ENCODE measurements at regions not wholly inside any gene's neighbourhood (a gene's known extent, or its start where the extent isn't known, plus 50 kb on each side); places are given as distances from the start of the nearest gene placed in this dataset.
"Not testable (repeated sequence)": the region's sequence is repeated elsewhere in the genome, so short reads cannot be mapped to it uniquely, and the experiment has no call there.

- no peak for DNase-seq (ENCODE audit: low read depth)
Measured at GRCh38 chr15:96144734-96145133, 185.8 kb upstream of the NR2F2 start.

- no peak for DNase-seq (ENCODE audit: low read depth)
Measured at GRCh38 chr15:96146726-96147125, 183.8 kb upstream of the NR2F2 start.

GRCh38 chr15:96147267-96147666 is 183.2 kb upstream of the NR2F2 start:
- no peak for DNase-seq (ENCODE audit: low read depth)

DNA sequence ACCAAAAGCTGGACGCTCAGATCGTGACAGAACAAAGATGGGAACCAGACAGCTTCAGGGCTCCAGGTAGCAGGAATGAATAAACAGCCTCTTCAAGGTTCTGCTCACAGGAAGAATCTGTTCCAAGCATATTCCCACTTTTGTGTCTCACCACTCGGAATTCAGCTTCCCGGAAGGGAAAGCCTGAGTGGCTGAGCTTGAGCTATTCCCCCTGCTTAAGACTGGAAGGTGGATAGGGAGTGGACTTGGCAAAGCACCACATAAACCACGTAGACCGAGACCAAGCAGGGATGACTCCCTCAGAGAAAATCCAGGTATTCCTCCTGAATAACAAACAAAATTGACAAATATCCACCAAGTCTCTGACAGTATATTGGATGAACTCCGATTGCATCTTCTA is 180.2 kb upstream of the NR2F2 start:
- no peak for DNase-seq (ENCODE audit: low read depth)

DNA sequence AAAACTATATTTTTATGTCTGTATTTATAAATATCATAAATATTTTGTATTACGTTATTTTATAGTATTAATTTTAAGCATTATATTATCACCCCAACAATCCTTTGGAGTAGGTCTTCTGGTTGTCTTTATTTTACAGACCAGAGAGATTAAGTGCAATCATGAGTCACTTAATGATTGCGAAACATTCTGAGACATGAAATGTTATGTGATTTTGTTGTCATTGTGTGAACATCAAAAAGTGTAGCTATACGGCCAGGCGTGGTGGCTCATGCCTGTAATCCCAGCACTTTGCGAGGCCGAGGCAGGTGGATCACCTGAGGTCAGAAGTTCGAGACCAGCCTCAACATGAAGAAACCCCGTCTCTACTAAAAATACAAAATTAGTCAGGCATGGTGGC is 178.8 kb upstream of the NR2F2 start:
- not testable (repeated sequence) for DNase-seq (ENCODE audit: low read depth)

DNA sequence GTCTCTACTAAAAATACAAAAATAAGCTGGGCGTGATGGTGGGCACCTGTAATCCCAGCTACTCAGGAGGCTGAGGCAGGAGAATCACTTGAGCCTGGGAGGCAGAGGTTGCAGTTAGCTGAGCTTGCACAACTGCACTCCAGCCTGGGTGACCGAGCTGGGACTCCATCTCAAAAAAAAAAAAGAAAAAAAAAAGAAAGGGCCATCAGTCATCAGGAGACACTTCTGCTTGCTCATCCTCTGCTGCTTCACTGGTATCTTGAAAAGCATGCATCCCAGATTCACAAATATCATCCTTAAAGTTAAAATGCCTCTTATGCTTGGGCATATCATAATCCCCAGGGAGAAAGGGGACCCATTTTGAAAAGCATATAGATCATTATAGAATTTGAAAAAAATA is 176.6 kb upstream of the NR2F2 start:
- DNase-seq (ENCODE audit: low read depth) = no peak

GRCh38 chr15:96158938-96159337 is 171.6 kb upstream of the NR2F2 start:
- no peak for DNase-seq (ENCODE audit: low read depth)

DNA sequence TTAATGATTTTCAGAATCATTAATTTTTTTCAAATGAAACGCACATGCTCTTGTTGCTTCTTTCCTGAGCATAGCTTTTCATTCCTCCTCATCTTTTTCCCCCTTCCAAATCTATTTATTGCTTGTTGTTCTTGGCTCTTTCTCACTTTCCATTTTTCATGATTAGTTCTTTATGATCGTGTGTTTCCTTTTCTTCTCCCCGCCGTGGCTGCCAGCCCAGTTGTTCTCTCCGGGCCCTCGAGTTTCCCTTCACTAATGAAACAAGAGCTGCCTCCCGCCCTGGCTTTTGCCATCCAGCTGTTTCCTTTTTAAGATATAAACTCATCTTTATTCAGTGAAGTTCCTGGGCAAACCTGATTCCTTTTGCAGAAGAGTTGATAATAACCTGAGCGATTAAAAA is 170.2 kb upstream of the NR2F2 start:
- no peak for DNase-seq (ENCODE audit: low read depth)

DNA sequence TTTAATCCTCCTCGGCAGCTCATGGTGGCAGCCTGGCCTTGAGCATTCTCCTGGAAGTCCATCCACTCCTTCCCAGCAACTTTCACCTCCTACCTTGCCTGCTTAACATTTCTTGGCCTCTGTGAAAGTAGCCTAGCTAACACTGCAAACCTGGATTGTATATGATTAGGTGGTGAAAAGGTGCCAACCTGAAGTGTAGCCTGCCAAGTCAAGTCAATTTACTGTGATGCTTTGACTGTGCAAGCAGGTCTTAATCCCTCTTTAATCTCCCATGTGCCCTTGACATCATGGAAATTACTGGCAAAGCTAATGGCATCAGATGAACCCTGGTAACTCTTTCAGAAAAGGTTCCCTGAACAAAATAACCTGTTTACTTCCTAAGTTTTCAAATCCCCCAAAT is 169.7 kb upstream of the NR2F2 start:
- DNase-seq (ENCODE audit: low read depth) = no peak

DNA sequence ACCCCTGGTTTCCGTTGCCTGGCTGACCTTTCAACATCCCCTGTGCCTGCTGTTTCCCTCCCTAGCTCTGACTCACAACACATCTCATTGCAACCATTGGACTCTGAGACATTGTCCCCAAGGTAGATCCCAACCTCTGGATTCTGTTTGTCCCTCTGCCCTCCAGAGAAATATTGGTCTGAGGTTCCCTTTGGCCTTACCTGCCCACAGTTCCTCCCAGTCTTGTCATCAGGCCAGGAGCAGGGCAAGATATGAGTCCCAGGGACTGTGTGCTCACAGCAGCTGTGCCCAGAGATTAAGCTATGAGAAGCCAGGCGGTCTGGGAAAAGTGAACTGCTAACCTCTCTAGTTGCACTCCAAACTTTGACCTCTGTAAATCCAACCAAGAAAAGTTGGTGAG is 168.2 kb upstream of the NR2F2 start:
- no peak for DNase-seq (ENCODE audit: low read depth)

DNA sequence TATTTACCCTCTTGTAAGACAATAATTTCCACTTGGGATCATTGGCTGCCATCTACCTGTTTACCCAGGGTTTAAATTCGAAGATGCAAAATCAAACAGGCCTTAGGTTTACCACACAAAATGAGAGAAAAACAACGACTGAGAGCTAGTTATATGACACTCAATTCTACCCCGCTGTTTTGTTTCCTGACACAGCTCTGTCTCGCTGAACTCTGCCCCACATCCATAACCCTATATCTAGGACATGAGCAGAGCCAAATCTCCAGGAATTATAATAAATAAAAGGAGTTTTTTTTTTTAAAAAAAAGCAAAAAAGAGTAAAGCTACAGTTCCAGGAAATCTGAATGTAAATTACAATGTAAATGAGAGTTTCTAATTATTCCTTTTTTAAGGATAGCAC is 165.4 kb upstream of the NR2F2 start:
- no peak for DNase-seq (ENCODE audit: low read depth)

- DNase-seq (ENCODE audit: low read depth) = no peak
Measured at GRCh38 chr15:96165775-96166174, 164.7 kb upstream of the NR2F2 start.

DNA sequence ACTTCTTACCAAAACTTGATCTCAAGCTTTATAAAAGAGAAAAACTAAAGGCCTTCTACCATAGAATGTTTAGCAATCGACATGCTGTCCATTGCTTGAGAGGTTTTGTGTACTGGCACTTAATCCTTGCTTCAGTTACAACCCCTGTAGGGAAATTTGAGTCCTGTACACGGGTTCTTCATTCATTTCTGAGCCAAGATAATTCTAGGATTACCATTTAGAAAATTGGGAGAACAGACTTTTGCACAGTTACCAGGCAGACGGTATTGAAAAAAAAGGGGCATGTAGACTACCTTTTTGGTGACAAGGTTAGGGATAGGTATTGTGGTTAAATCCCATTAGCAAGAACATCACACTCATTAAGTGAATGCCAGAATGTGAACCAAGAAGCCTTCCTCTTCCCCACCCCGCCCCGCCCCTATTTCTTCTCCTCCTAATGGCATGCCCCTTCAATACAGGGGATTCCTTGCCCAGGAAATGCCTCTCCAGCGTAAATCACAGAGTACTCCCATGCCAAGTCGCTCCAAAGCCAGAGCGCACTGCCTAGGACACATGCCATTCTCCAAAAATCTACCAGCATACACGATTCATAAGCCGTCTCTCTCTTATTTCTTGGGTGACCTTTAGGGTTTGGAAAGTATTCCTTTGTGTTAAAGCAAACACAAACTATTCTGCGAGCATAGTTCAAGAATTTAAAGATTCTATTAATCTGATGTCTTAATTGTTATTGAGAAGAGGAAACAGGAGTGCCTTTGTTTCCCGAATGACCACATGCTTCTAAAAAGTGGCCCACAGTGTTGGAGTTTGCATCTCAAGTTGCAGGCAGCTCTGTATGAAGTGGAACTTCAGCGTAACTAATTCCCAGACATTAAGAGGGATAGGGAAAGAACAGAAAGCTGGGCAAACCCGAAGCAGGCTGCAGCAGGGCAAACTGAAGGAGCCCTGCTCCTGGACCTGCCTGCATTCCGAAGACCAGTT is 164.0 kb upstream of the NR2F2 start:
- DNase-seq (ENCODE audit: low read depth) = no peak

GRCh38 chr15:96170616-96170978 is 159.9 kb upstream of the NR2F2 start:
- DNase-seq (ENCODE audit: low read depth) = not testable (repeated sequence)

DNA sequence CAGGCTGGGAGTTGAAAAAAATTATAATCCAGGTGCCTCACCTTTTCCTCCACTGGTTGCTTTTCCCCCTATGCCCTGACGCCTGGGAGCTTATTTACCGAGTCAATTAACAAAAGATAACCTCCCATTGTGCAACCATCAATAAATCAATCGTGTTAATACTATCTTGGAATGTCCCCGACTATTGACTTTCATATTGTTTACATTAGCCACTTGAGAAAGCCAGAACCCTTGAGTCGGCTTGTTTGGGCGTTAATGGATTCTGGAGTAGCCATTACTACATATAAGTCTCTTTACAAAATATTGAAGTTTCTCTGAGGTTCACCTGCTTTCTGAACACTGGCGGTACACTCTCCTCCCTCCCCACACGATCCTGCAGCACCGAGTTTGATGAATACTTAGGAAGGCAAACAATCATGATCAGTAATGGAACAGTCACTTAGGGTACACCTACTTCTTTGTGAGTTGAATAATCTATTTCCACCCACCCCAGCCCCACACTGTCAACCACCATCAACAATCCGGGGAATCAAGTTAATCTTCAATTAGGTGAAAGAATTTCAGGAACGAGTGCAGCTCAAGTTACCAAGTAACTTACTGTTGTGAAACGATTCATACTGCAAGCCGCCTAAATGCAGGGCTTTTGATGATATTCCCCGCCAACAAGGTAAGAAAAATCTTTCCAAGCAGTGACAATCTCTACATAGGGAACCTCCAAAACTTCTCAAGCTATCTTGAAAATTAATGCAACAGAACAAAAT is 159.3 kb upstream of the NR2F2 start:
- no peak for DNase-seq (ENCODE audit: low read depth)

DNA sequence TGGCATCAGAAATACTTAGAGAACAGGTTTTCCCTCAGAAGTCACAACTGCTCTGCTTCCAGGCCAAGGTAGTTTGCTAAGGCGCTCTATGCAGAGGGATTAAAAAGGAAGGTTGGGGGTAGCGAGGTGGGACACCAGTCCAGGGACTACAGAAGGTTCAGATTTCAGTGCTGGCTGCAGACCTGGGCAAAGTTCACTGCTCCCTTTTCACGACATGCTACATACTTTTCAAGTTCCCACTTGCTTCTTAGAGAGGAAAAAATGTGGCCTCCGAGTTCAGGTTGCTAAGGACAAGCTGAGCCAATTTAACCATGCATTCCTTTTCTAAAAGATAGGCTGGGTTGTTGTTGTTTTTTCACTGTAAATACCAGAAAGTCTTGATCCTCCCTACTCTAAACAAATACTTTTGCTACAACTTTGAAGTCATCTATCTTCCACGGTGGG is 158.6 kb upstream of the NR2F2 start:
- DNase-seq (ENCODE audit: low read depth) = no peak

- DNase-seq (ENCODE audit: low read depth) = no peak
Measured at GRCh38 chr15:96172417-96172816, 158.1 kb upstream of the NR2F2 start.

- no peak for DNase-seq (ENCODE audit: low read depth)
Measured at GRCh38 chr15:96176831-96177230, 153.7 kb upstream of the NR2F2 start.

DNA sequence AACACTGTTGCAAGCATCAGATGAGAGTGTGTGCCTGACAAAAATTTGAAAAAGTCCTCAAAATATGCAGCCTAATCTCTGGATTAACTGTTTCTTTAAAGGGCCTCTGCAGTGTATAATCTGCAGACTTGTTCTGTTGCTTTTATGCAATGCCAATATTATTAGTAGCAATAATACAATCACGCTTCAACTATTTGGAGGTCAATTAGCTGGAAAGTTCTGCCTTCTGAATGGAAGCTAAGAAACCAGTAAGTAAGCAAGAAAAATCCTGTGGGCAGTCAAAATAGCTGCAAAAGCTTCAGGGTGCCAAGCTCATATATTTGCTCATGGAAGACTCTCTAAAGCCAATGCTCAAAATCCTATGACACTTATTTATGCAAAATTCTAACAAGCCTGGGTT is 153.2 kb upstream of the NR2F2 start:
- no peak for DNase-seq (ENCODE audit: low read depth)

DNA sequence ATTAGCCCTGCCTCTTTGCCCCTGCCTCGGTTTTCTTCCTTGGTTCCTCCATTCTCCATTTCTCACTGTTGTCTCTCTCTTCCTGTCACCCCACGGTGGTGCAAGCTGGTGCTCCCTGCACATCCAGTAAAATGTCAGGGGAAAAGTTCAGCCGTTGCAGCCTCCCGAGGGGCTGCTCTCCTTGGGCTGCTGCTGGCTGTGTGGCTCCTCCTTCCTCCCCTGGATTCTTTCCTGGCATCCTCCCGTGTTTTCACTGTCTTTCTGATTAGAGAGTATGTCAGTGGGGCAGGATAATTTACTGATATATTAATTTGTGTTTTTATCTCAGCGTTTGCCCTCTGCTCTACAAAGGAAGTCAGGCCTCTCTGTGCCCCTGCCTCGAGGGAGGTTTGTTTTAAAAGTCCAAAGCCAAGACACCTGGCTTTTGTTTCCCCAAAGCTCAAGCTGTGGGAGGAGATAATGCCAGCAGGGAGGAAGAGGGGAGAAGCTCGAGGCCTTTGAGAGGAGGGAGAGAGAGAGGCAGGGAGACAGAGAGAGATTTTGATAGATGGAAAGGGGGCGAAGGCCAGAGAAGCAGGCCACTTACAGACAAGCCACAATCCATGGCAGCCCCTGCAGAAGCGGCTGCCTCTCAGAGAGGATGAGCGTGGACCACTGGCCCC is 150.3 kb upstream of the NR2F2 start:
- DNase-seq (ENCODE audit: low read depth) = no peak

GRCh38 chr15:96181217-96181616 is 149.3 kb upstream of the NR2F2 start:
- no peak for DNase-seq (ENCODE audit: low read depth)

DNA sequence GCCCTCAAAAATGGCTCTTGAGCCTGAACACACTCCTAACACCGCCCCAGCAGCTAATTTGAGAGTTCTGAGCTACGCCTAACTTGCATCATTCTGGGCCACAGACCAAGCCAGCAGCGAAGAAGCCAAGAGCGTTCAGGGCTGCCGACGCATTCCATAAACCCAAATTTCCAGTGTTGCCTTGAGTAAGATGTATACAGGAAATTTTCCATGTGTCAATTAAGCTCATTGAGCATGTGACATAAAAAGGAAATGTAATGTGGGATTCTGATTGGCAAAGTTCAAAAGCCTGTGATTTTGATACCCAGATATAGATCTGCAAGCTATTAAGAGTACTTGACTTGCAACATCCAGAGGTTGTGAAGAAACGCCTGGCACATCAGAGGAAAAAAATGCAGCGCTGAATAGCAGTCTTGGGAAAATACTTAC is 148.6 kb upstream of the NR2F2 start:
- DNase-seq (ENCODE audit: low read depth) = no peak

All from activated T-cell treated with anti-CD3 and anti-CD28 coated beads for 48 hours (primary cell).